ENCODE measurements at regions not wholly inside any gene's neighbourhood (a gene's known extent, or its start where the extent isn't known, plus 50 kb on each side); places are given as distances from the start of the nearest gene placed in this dataset.

- no peak for DNase-seq
These were observed 482.5 kb upstream of the FAT3 start for GRCh38 chr11:91742155-91742554.

- DNase-seq, result no peak
These were observed 493.6 kb upstream of the FAT3 start for GRCh38 chr11:91731051-91731450.

GRCh38 chr11:91730620-91731019 is 494.0 kb upstream of the FAT3 start:
- no peak for DNase-seq

DNA sequence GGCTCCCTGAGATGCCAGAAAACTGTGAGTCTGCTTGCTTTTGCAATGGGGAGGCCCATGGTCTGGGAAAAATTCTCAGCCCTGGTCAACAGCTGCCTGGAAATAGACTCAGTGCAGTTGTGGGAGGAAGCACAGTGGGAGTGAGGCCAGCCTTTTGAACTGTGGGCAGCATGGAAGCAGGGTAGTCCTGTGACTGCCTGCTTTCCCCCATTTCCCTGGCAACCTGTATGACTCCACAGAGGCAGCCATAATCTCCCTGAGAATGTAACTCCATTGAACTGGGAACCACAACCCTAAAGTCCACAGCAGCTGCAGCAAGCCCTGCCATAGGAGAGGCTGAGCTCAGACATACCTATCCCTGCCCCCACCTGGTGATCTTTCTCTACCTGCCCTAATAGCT is 494.6 kb upstream of the FAT3 start:
- no peak for DNase-seq

DNA sequence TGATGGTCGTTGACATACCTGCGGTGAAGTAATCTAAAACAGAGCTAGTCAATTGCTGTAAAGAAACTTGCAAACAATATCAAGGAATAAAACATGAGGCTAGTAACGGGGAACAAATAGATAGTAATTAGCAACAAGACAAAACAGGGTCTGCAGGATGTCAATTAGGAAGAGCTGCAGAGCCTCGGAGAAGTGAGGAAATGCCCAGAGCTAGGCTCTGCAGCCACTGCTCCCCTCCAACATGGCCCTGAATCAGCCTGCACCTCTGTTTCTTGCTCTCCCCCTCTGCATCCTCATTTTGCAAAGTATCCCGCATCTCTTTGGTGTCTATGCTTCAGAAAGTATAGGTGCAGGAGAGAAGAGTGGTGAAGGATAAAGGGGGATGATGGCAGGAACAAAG is 507.4 kb upstream of the FAT3 start:
- no peak for DNase-seq

DNA sequence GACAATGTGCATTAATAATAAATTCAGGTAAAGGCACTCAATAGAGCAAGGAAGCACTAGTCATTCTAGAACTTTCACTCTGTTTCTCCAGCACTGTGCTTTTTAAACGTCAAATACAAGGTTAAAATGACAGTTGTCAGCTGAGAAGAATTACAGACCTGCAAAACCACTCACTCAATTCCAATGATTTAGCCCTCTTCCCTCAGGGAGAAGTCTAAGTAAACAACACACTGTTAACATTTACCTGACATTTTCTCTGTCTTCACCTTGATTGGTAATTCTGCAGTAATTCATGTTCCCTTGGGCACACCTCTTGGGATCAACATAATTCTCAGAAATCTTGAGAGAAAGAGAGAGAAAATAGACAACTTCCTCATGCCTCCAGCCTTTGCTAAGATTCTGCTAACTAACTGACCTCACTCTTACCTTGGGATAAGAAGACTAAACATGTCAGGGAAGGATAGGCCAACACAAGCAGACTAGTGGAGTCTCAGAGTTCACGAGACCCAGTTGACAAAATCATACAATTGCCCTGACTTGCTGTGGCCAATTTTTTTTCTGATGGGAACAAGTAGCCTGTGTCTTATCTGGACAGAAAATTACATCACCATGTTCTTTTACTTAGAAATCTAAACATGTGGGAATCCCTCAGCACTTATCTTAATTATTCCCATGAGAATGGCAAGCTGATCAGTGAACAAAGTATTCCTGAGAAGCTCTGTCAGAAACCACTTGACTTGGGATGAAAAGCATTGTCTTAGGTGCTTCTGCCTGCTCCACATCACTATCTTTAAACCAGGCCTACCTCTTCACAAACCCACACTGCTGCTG is 516.8 kb upstream of the FAT3 start:
- no peak for DNase-seq

GRCh38 chr11:91703042-91703441 is 521.6 kb upstream of the FAT3 start:
- DNase-seq, result no peak

DNA sequence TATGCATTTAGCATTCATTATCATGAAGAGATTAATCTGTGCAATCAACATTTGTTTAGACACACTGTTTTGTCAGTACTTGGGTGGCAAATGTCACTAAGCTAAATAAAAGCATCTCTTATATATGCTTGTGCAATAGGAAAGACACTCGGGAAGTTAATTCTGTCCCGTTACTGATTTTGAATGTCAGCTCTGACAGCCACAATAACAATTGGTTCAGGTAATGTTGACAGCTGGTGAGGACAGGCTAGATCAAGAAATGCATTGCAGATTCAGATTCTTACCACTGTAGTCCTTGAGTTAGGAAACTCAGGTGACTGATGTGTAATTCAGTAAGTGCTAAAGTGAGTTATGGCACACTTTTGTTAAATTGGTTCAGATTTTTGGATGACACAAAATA is 523.8 kb upstream of the FAT3 start:
- no peak for DNase-seq

- no peak for DNase-seq
These were observed 525.8 kb upstream of the FAT3 start for GRCh38 chr11:91698845-91699244.

GRCh38 chr11:91694331-91694730 is 530.3 kb upstream of the FAT3 start:
- no peak for DNase-seq

DNA sequence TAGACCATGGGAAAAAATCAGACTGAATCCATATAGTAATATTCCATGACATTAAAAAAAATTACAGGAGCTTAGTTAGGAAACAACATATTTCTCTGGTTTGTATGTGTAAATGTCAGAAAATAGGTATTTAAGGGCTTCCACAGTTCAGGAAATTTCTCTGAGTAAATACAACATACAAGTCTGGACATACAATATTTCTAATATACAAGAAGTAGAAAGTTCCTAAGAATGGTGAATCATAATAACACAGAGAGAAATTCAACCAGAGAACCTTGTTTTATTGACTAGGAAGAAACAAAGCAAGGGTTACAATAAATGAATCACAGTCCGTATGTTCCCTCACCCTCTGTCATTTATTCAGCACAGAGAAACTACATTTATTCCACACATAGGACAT is 532.7 kb upstream of the FAT3 start:
- DNase-seq, result no peak

DNA sequence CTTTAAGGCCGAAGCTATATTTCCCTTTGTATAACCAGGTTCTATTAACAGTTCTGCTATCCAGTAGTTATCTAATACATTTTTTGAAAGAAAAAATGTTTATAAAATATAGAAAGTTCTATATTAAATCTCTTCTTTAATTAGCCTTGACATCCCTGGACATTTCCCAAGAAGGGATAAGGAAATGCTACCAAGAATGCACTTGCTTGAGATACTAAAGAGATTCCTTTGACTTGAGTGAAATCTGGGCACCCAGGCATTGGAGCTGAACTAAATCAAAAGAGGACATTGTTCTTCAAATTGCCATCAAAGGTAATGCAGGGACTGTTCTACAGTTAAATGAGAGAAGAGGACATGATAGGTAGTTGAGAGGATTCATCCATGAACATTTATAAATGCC is 535.9 kb upstream of the FAT3 start:
- DNase-seq, result no peak

DNA sequence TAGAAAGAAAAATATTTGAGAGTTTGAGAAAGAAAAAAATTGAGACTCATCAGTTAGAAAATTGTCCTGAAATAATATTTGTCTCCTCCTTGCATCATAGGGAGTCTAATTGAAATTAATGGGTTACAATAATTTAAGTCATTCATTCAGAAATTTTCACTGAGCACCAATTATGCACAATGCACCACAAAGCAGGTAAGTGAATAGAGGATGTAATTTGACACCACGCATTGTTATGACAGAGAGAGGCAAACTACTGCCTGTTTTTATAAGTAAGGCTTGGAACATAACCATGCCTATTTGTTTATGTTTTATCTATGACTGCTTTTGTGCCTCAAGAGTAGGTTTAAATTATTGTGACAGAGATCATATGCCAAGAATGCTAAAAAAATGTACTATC is 537.9 kb upstream of the FAT3 start:
- no peak for DNase-seq

DNA sequence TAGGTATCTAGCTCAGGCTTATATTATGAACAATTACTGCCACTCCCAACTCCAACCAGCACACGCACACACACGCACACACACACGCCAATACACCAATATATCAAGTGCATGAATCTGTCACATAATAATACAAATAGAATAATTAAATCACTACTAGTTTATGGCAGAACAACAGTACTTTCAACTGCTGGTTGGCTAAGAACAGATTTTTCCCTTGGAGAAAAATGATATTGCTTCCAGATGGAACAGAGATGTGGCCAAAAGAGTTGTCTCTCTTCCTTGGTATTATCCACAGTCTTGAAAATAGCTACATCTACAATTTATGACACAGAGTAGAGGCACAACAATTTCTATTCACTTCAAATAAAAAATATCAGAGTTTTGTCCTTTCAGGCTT is 538.3 kb upstream of the FAT3 start:
- no peak for DNase-seq

GRCh38 chr11:91673705-91674104 is 550.9 kb upstream of the FAT3 start:
- no peak for DNase-seq

- DNase-seq, result no peak
These were observed 560.1 kb upstream of the FAT3 start for GRCh38 chr11:91664521-91664920.

DNA sequence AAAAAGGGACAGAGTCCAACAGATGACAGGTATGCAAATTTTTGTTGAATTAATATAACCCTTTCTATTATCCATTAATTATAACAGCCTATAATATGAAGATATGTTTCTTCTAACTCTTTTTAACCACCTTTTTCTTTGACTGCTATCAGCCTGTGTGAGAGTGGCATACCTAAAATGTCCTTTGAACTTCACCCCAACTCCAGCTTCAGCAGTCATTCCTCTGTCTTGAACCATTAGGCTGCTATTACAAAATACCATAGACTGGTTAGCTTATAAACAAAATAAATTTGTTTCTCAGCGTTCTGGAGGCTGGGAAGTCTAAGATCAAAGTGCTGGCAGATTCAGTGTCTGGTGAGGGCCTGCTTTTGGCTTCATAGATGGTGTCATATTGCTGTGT is 564.6 kb upstream of the FAT3 start:
- no peak for DNase-seq

- no peak for DNase-seq
These were observed 569.9 kb upstream of the FAT3 start for GRCh38 chr11:91654686-91655085.

- DNase-seq, result no peak
These were observed 571.4 kb upstream of the FAT3 start for GRCh38 chr11:91653079-91653754.

GRCh38 chr11:91650802-91651201 is 573.8 kb upstream of the FAT3 start:
- no peak for DNase-seq

- no peak for DNase-seq
These were observed 583.5 kb upstream of the FAT3 start for GRCh38 chr11:91641153-91641552.

- DNase-seq, result no peak
These were observed 585.3 kb upstream of the FAT3 start for GRCh38 chr11:91639359-91639758.

- no peak for DNase-seq
These were observed 593.5 kb upstream of the FAT3 start for GRCh38 chr11:91630916-91631673.

- DNase-seq, result peak; percentile 70
These were observed 599.1 kb upstream of the FAT3 start for GRCh38 chr11:91625495-91625894.

Data from dermis blood vessel endothelial cell (primary cell).